Stimulated activated CD4-positive, alpha-beta T cell treated with anti-CD3 and anti-CD28 coated beads, TNF-alpha, amount 100 ng/mL, for 4 hours (primary cell): ENCODE measurements at regions not wholly inside any gene's neighbourhood (a gene's known extent, or its start where the extent isn't known, plus 50 kb on each side); places are given as distances from the start of the nearest gene placed in this dataset.

Experiments
- DNase-seq, 3 experiments: peaks; one replicate each; pipeline ENCODE4 v3.0.0-alpha.2; 2020; ENCODE audit warnings: low read depth in 3 of 3

GRCh38 chr2:147468963-147469362 lies 375.9 kb upstream of the ACVR2A start:
- no peak for DNase-seq

- no peak for DNase-seq
These were observed 376.5 kb upstream of the ACVR2A start for GRCh38 chr2:147468349-147468748.

- DNase-seq, result no peak
These were observed 377.4 kb upstream of the ACVR2A start for GRCh38 chr2:147467441-147467840.

- no peak for DNase-seq
These were observed 380.0 kb upstream of the ACVR2A start for GRCh38 chr2:147464737-147465357.

GRCh38 chr2:147463881-147464520 lies 380.8 kb upstream of the ACVR2A start:
- no peak for DNase-seq

- no peak for DNase-seq
These were observed 384.7 kb upstream of the ACVR2A start for GRCh38 chr2:147460155-147460554.

- no peak for DNase-seq
These were observed 388.1 kb upstream of the ACVR2A start for GRCh38 chr2:147456779-147457178.

GRCh38 chr2:147451902-147452515 lies 392.8 kb upstream of the ACVR2A start:
- no peak for DNase-seq

GRCh38 chr2:147450661-147451510 lies 393.9 kb upstream of the ACVR2A start:
- DNase-seq, result no peak

- peak in 1 of 3 experiments; percentile 2 for DNase-seq
These were observed 395.4 kb upstream of the ACVR2A start for GRCh38 chr2:147449323-147449991.

- DNase-seq, result no peak
These were observed 402.0 kb upstream of the ACVR2A start for GRCh38 chr2:147442816-147443215.

- no peak for DNase-seq
These were observed 403.6 kb upstream of the ACVR2A start for GRCh38 chr2:147441182-147441581.

GRCh38 chr2:147440734-147441133 lies 404.1 kb upstream of the ACVR2A start:
- DNase-seq, result no peak

- DNase-seq, result no peak
These were observed 404.8 kb upstream of the ACVR2A start for GRCh38 chr2:147439986-147440385.

GRCh38 chr2:147438882-147439281 lies 405.9 kb upstream of the ACVR2A start:
- no peak for DNase-seq

- DNase-seq, result no peak
These were observed 411.0 kb upstream of the ACVR2A start for GRCh38 chr2:147433822-147434221.

GRCh38 chr2:147430408-147430807 lies 414.4 kb upstream of the ACVR2A start:
- no peak for DNase-seq

GRCh38 chr2:147428120-147428747 lies 416.6 kb upstream of the ACVR2A start:
- no peak for DNase-seq

GRCh38 chr2:147425437-147426029 lies 419.3 kb upstream of the ACVR2A start:
- no peak for DNase-seq

- no peak for DNase-seq
These were observed 420.1 kb upstream of the ACVR2A start for GRCh38 chr2:147424766-147425165.
